Ovary (tissue), 7 donors: ENCODE measurements at regions not wholly inside any gene's neighbourhood (a gene's known extent, or its start where the extent isn't known, plus 50 kb on each side); places are given as distances from the start of the nearest gene placed in this dataset.

Experiments used
- DNase-seq, 5 donors: peaks; one replicate each; pipeline ENCODE4 v3.0.0-alpha.2; 2019 to 2020
- H3K27ac ChIP-seq, 2 donors: fragments of 200-600 bp; one replicate each; pipeline versions ENCODE4 v1.5.1 to v1.8.0; 2019 to 2022
- H3K27me3 ChIP-seq: fragments of 200-600 bp; one replicate; pipeline ENCODE4 v1.8.0; 2022
- H3K36me3 ChIP-seq: fragments of 200-600 bp; sonication (generic); one replicate; pipeline ENCODE4 v1.5.1; 2019
- H3K4me1 ChIP-seq: one replicate; pipeline ENCODE4 v1.8.1; 2013; ENCODE audit warnings: mild to moderate bottlenecking, moderate library complexity; ENCODE audit not compliant: insufficient read depth
- H3K4me3 ChIP-seq: fragments of 200-600 bp; sonication (generic); one replicate; pipeline ENCODE4 v1.5.1; 2017
- H3K9me3 ChIP-seq, 2 donors: fragments of 200-600 bp in 1 of 2; sonication (generic) in 1 of 2; one replicate each; pipeline versions ENCODE4 v1.5.1 to v1.8.1; 2013 to 2019; ENCODE audit warnings: mild to moderate bottlenecking in 1 of 2, moderate library complexity in 1 of 2
- CTCF ChIP-seq, 3 donors: fragments of 450-650 bp in 2 of 3; fragments of 200-600 bp in 1 of 3; IDR thresholded peaks; one replicate each; pipeline versions ENCODE4 v1.5.1 to v1.8.0; 2016 to 2022; ENCODE audit warnings: antibody characterized with exemption in 3 of 3, mild to moderate bottlenecking in 1 of 3
- EP300 ChIP-seq: sonication (generic); formaldehyde crosslinking; IDR thresholded peaks from one replicate; pipeline ENCODE4 v1.6.1; 2017; ENCODE audit warnings: antibody characterized with exemption
- POLR2A ChIP-seq: fragments of 450-650 bp; IDR thresholded peaks from one replicate; pipeline ENCODE4 v1.6.1; 2017; ENCODE audit warnings: antibody characterized with exemption, mild to moderate bottlenecking, moderate library complexity
- WGBS, 3 donors: extraction: QIAGEN DNeasy Blood & Tissue Kit in 1 of 3; methylation state at CpG; one replicate each; pipeline versions ENCODE4 v1.1.5 to v1.1.7; 2013 to 2017; 5-methylcytosine and 5-hydroxymethylcytosine counted together
- intact Hi-C, 4 donors: fragments of 100-400 bp; cut with DNase I; formaldehyde crosslinking; loops; one replicate each; pipeline versions ENCODE4 v1.11.0 to v1.15.1; 2022 to 2023
- donor health status: DM: no; HTN: no; CAD: no; lungs with moderate emphysema.
- donor health status: DM: no; HTN: no; CAD: no.
- donor health status: Bipolar disorder and iron deficiency.
- donor health status: DM: no; HTN: no; CAD: no.
- donor health status: DM: yes; HTN: yes; CAD: no.

GRCh38 chr3:193853511-193854219 lies 260.7 kb downstream of the OPA1 start:
- 70 to 74% (median 74%) methylated on average over 3 of the region's 3 CpGs for WGBS, 3 donors
- TF ChIP-seq EP300: no peak
- no peak for TF ChIP-seq POLR2A
- no peak for TF ChIP-seq CTCF (IDR thresholded peaks at IDR 0.05)
- Histone ChIP-seq H3K27ac (no peak overlapping the region), H3K4me1 (no peaks in the 10 kb centered on the region), H3K4me3 (no peak overlapping the region), H3K36me3 (no peaks in the 10 kb centered on the region), H3K9me3 (no peaks in the 10 kb centered on the region), H3K27me3 (no peaks in the 10 kb centered on the region)
- no peak for DNase-seq
- intact Hi-C loops: no loop called here

DNA sequence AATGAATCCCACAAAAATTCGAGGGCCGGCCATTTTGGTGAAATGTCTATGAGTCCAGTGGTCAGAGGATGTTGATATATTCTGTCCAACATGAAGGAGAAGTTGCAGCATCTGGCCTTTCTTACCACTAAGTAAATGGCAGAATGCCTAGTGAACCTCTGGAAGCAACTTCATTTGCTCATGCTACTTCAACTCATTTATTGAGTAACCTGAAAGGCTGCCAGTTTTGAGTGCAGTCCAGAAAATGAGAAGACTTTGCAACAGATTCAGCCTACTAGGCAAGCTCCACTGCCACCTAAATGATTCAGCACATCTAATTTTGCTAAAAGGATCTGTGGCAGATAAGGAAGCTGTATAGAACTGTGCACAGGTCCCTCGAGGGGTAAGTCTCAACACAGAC lies 265.0 kb downstream of the OPA1 start:
- Histone ChIP-seq H3K27ac (no peak overlapping the region), H3K9me3 (no peaks in the 10 kb centered on the region), H3K4me1 (no peaks in the 10 kb centered on the region), H3K36me3 (no peaks in the 10 kb centered on the region), H3K4me3 (no peak overlapping the region), H3K27me3 (no peaks in the 10 kb centered on the region)
- intact Hi-C loops: no loop called here
- no peak for DNase-seq
- TF ChIP-seq EP300: no peak
- TF ChIP-seq POLR2A: no peak
- TF ChIP-seq CTCF (IDR thresholded peaks at IDR 0.05): no peak
- 63 to 84% (median 71%) methylated on average over 3 of the region's 3 CpGs for WGBS, 3 donors

GRCh38 chr3:193859195-193859594 lies 266.2 kb downstream of the OPA1 start:
- intact Hi-C loops: no loop called here
- Histone ChIP-seq H3K27me3 (no peaks in the 10 kb centered on the region), H3K36me3 (no peaks in the 10 kb centered on the region), H3K4me1 (no peaks in the 10 kb centered on the region), H3K4me3 (no peak overlapping the region), H3K27ac (no peak overlapping the region), H3K9me3 (no peaks in the 10 kb centered on the region)
- 94 to 95% (median 94%) methylated on average over 3 of the region's 3 CpGs for whole genome bisulfite sequencing, 3 donors
- DNase-seq: no peak
- TF ChIP-seq EP300 (no peak), POLR2A (no peak)

DNA sequence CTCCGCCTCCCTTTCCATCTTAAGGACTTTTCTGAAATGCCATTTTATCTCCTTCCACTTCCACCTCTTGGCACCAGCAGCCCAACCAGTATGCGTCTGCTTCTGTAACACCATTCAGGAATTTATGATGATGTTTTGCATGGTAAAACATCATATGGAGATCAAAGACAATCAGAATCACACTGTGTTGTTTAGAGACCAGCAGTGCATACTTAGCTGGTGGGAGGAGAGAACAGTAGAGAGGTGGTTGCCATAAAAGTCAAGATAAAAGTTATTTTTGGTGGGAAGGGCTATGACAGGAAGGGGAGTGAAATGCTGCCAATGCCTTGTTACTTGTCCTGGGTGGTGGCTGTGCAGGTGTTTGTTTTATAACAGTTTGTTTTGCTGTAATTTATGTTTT lies 268.0 kb downstream of the OPA1 start:
- Histone ChIP-seq H3K9me3 (no peaks in the 10 kb centered on the region), H3K4me3 (no peak overlapping the region), H3K36me3 (no peaks in the 10 kb centered on the region), H3K4me1 (no peaks in the 10 kb centered on the region), H3K27me3 (no peaks in the 10 kb centered on the region), H3K27ac (no peak overlapping the region)
- no peak for DNase-seq
- TF ChIP-seq POLR2A: no peak
- no peak for TF ChIP-seq CTCF (IDR thresholded peaks at IDR 0.05)
- TF ChIP-seq EP300: no peak
- intact Hi-C loops: no loop called here
- 61 to 73% (median 70%) methylated on average over 2 of the region's 2 CpGs for WGBS, 3 donors

- no peak for DNase-seq
- Histone ChIP-seq H3K36me3 (no peaks in the 10 kb centered on the region), H3K27me3 (no peaks in the 10 kb centered on the region), H3K4me1 (no peaks in the 10 kb centered on the region), H3K4me3 (no peak overlapping the region), H3K9me3 (no peaks in the 10 kb centered on the region), H3K27ac (no peak overlapping the region)
- intact Hi-C loops: no loop called here
- 83 to 91% (median 88%) methylated on average over 4 of the region's 4 CpGs for WGBS, 3 donors
- TF ChIP-seq POLR2A: no peak
These were observed 269.8 kb downstream of the OPA1 start for GRCh38 chr3:193862843-193863242.
